H9 (cell line): ENCODE measurements at regions not wholly inside any gene's neighbourhood (a gene's known extent, or its start where the extent isn't known, plus 50 kb on each side); places are given as distances from the start of the nearest gene placed in this dataset.

Experiments used
- DNase-seq: peaks from one replicate; pipeline ENCODE4 v3.0.0-alpha.2; 2017
- H2AFZ ChIP-seq: one replicate; pipeline ENCODE4 v1.6.1; 2013; ENCODE audit warnings: mild to moderate bottlenecking, low read length, control low read depth, moderate library complexity
- H2AK5ac ChIP-seq: 2 replicates; pipeline ENCODE4 v1.6.1; 2013; ENCODE audit warnings: low read length, control low read depth, mixed read lengths; ENCODE audit not compliant: insufficient read length
- H2BK120ac ChIP-seq: one replicate; pipeline ENCODE4 v1.6.1; 2013; ENCODE audit warnings: low read depth, mild to moderate bottlenecking, low read length, control low read depth, inconsistent platforms; ENCODE audit not compliant: poor library complexity, severe bottlenecking
- H2BK12ac ChIP-seq: 2 replicates; pipeline ENCODE4 v1.6.1; 2013; ENCODE audit warnings: low read length, control low read depth, mixed read lengths, low read depth; ENCODE audit not compliant: insufficient read length
- H2BK15ac ChIP-seq: 2 replicates; pipeline ENCODE4 v1.6.1; 2013; ENCODE audit warnings: low read depth, low read length, control low read depth
- H2BK20ac ChIP-seq: one replicate; pipeline ENCODE4 v1.6.1; 2013; ENCODE audit warnings: low read depth, mild to moderate bottlenecking, low read length, control low read depth, inconsistent platforms; ENCODE audit not compliant: poor library complexity, severe bottlenecking
- H2BK5ac ChIP-seq: 2 replicates; pipeline ENCODE4 v1.6.1; 2013; ENCODE audit warnings: low read length, control low read depth, mixed read lengths; ENCODE audit not compliant: insufficient read length
- H3K14ac ChIP-seq: 2 replicates; pipeline ENCODE4 v1.6.1; 2013; ENCODE audit warnings: low read length, control low read depth; ENCODE audit not compliant: insufficient read depth
- H3K18ac ChIP-seq: 2 replicates; pipeline ENCODE4 v1.6.1; 2013; ENCODE audit warnings: low read depth, mild to moderate bottlenecking, mixed read lengths, low read length, control low read depth; ENCODE audit not compliant: insufficient read length
- H3K23ac ChIP-seq: 2 replicates; pipeline ENCODE4 v1.6.1; 2013; ENCODE audit warnings: low read length, control low read depth, mixed read lengths, low read depth; ENCODE audit not compliant: insufficient read length
- H3K23me2 ChIP-seq: 2 replicates; pipeline ENCODE4 v1.6.1; 2013; ENCODE audit warnings: low read depth, mild to moderate bottlenecking, mixed read lengths, low read length, control low read depth; ENCODE audit not compliant: insufficient read length, poor library complexity, severe bottlenecking
- H3K27ac ChIP-seq: 2 replicates; pipeline ENCODE4 v1.5.1; 2013; ENCODE audit warnings: low read length, control low read depth, mixed read lengths, low read depth; ENCODE audit not compliant: insufficient read length
- H3K27me3 ChIP-seq: 2 replicates; pipeline ENCODE4 v1.6.1; 2013; ENCODE audit warnings: low read length, control low read depth, inconsistent platforms; ENCODE audit not compliant: insufficient read depth
- H3K4ac ChIP-seq: 2 replicates; pipeline ENCODE4 v1.6.1; 2013; ENCODE audit warnings: low read depth, mild to moderate bottlenecking, control low read depth, inconsistent platforms, low read length, moderate library complexity
- H3K4me1 ChIP-seq: 2 replicates; pipeline ENCODE4 v1.6.1; 2013; ENCODE audit warnings: low read length, control low read depth, inconsistent platforms; ENCODE audit not compliant: insufficient read depth
- H3K4me2 ChIP-seq: 2 replicates; pipeline ENCODE4 v1.6.1; 2013; ENCODE audit warnings: low read length, control low read depth, mixed read lengths; ENCODE audit not compliant: insufficient read length, insufficient read depth
- H3K56ac ChIP-seq: 2 replicates; pipeline ENCODE4 v1.6.1; 2013; ENCODE audit warnings: low read depth, mild to moderate bottlenecking, mixed read lengths, low read length, control low read depth; ENCODE audit not compliant: insufficient read length
- H3K79me1 ChIP-seq: 2 replicates; pipeline ENCODE4 v1.6.1; 2013; ENCODE audit warnings: low read depth, mild to moderate bottlenecking, moderate library complexity, low read length, control low read depth, inconsistent platforms; ENCODE audit not compliant: insufficient read depth, poor library complexity, severe bottlenecking
- H3K79me2 ChIP-seq: 2 replicates; pipeline ENCODE4 v1.6.1; 2013; ENCODE audit warnings: low read length, control low read depth, inconsistent platforms; ENCODE audit not compliant: insufficient read depth
- H3K9ac ChIP-seq: 2 replicates; pipeline ENCODE4 v1.6.1; 2013; ENCODE audit warnings: low read length, control low read depth, mixed read lengths; ENCODE audit not compliant: insufficient read length; ENCODE audit errors: extremely low read depth
- H3K9me3 ChIP-seq: one replicate; pipeline ENCODE4 v1.6.1; 2013; ENCODE audit warnings: low read depth, low read length, inconsistent platforms; ENCODE audit not compliant: control insufficient read depth
- H3T11ph ChIP-seq: one replicate; pipeline ENCODE4 v1.6.1; 2013; ENCODE audit warnings: mild to moderate bottlenecking, low read length, control low read depth, inconsistent platforms
- H4K20me1 ChIP-seq: one replicate; pipeline ENCODE4 v1.6.1; 2013; ENCODE audit not compliant: control insufficient read depth, insufficient read length, insufficient read depth
- H4K5ac ChIP-seq: 2 replicates; pipeline ENCODE4 v1.6.1; 2013; ENCODE audit warnings: low read depth, mild to moderate bottlenecking, mixed read lengths, low read length, control low read depth; ENCODE audit not compliant: insufficient read length
- H4K8ac ChIP-seq: replicated peaks from 2 replicates; pipeline ENCODE4 v1.6.1; 2013; ENCODE audit warnings: low read length, control low read depth, mixed read lengths, low read depth; ENCODE audit not compliant: insufficient read length
- H4K91ac ChIP-seq: 2 replicates; pipeline ENCODE4 v1.6.1; 2013; ENCODE audit warnings: low read depth, mild to moderate bottlenecking, moderate library complexity, mixed read lengths, low read length, control low read depth; ENCODE audit not compliant: insufficient read length
- H3K27ac Mint-ChIP-seq, 3 experiments: 2 replicates in 2 of 3; 3 replicates in 1 of 3; pipeline ENCODE4 v1.8.0; 2020 to 2021; ENCODE audit warnings: mixed read lengths in 3 of 3, mild to moderate bottlenecking in 1 of 3, moderate library complexity in 1 of 3
- H3K27me3 Mint-ChIP-seq: 2 replicates; pipeline ENCODE4 v1.8.0; 2021; ENCODE audit warnings: low read depth, mild to moderate bottlenecking, moderate library complexity, mixed read lengths
- H3K36me3 Mint-ChIP-seq, 3 experiments: 2 replicates in 2 of 3; 3 replicates in 1 of 3; pipeline ENCODE4 v1.8.0; 2020 to 2021; ENCODE audit warnings: low read depth in 3 of 3, mixed read lengths in 3 of 3; ENCODE audit not compliant: insufficient read depth in 1 of 3
- H3K4me1 Mint-ChIP-seq, 2 experiments: 2 replicates each; pipeline ENCODE4 v1.8.0; 2020; ENCODE audit warnings: mixed read lengths in 2 of 2
- H3K4me3 Mint-ChIP-seq, 2 experiments: 2 replicates in 1 of 2; 3 replicates in 1 of 2; pipeline ENCODE4 v1.8.0; 2020 to 2021; ENCODE audit warnings: mild to moderate bottlenecking in 2 of 2, mixed read lengths in 2 of 2, moderate library complexity in 1 of 2
- H3K9me3 Mint-ChIP-seq, 2 experiments: 2 replicates in 1 of 2; 3 replicates in 1 of 2; pipeline ENCODE4 v1.8.0; 2020; ENCODE audit warnings: mild to moderate bottlenecking in 2 of 2, mixed read lengths in 2 of 2, moderate library complexity in 1 of 2
- CTCF ChIP-seq: fragments of 200-600 bp; sonication (generic); conservative IDR thresholded peaks from 3 replicates; pipeline ENCODE4 v1.8.0; 2021; ENCODE audit warnings: antibody characterized with exemption, mild to moderate bottlenecking
- WGBS: extraction: QIAGEN DNeasy Blood & Tissue Kit; methylation state at CpG from one replicate; pipeline ENCODE4 v1.1.7; 2013; ENCODE audit warnings: missing lambda C conversion rate, low lambda C conversion rate, mixed read lengths; ENCODE audit not compliant: insufficient read length; ENCODE audit errors: extremely low coverage; 5-methylcytosine and 5-hydroxymethylcytosine counted together

- no CpG with 5 or more reads among the region's 3 CpGs for WGBS
- no peak overlapping the region for H4K5ac ChIP-seq
- H2BK5ac ChIP-seq, result no peak overlapping the region
- Mint-ChIP-seq H3K27ac (no peak overlapping the region), H3K4me1 (peaks cover 7 to 13% of the 10 kb centered on the region in 2 experiments; a peak in 3 of 4 replicates), H3K36me3 (peaks cover 0 to 3% (median 0%) of the 10 kb centered on the region in 3 experiments; a peak in 1 of 7 replicates), H3K4me3 (no peak overlapping the region), H3K27me3 (no peaks in the 10 kb centered on the region), H3K9me3 (peaks cover 6% of the 10 kb centered on the region in 2 experiments; a peak in 4 of 5 replicates)
- no peak overlapping the region for H4K8ac ChIP-seq
- no peak overlapping the region for H3K23ac ChIP-seq
- H2AK5ac ChIP-seq, result no peak overlapping the region
- no peak overlapping the region for H3K56ac ChIP-seq
- no peak overlapping the region for H3T11ph ChIP-seq
- H3K23me2 ChIP-seq, result no peaks in the 10 kb centered on the region
- no peaks in the 10 kb centered on the region for H4K20me1 ChIP-seq
- H2BK20ac ChIP-seq, result no peak overlapping the region
- H3K27ac ChIP-seq, result no peak overlapping the region
- H3K18ac ChIP-seq, result no peak overlapping the region
- no peaks in the 10 kb centered on the region for H3K79me2 ChIP-seq
- no peaks in the 10 kb centered on the region for H3K9me3 ChIP-seq
- DNase-seq, result no peak
- H3K14ac ChIP-seq, result no peak overlapping the region
- TF ChIP-seq CTCF, result no peak
- no peak overlapping the region for H4K91ac ChIP-seq
- no peaks in the 10 kb centered on the region for H3K4me1 ChIP-seq
- H3K27me3 ChIP-seq, result no peaks in the 10 kb centered on the region
- H3K79me1 ChIP-seq, result no peaks in the 10 kb centered on the region
- no peak overlapping the region for H2BK120ac ChIP-seq
- no peak overlapping the region for H3K9ac ChIP-seq
- no peak overlapping the region for H2BK15ac ChIP-seq
- no peak overlapping the region for H2BK12ac ChIP-seq
- no peak overlapping the region for H2AFZ ChIP-seq
- no peak overlapping the region for H3K4me2 ChIP-seq
- H3K4ac ChIP-seq, result no peak overlapping the region
Observed at GRCh38 chr6:80489911-80490635, 383.6 kb downstream of the BCKDHB start.
